ENCODE measurements at regions not wholly inside any gene's neighbourhood (a gene's known extent, or its start where the extent isn't known, plus 50 kb on each side); places are given as distances from the start of the nearest gene placed in this dataset.
"Not testable (repeated sequence)": the region's sequence is repeated elsewhere in the genome, so short reads cannot be mapped to it uniquely, and the experiment has no call there.

DNA sequence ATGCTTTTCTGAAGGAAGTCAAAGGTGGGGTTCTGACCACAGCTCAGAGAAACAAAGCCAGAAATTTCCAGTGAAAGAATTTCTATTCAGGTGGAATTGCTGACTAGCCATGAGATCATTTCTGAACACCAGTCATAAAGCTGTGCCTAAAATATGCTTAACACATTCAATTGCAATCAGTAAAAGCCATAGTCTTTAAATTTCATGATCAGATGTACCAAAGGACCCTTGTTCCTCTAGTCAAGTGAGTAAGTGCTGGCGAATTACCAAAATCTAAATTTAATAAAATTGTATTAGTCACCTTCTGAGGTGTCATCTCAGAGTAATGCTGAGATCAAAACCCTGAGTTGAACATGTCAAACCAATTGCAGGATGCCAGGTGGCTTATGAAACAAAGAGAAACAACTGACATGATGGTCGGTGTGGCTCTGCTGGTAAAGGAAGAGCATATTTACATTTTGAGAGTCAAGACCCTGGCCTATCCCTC lies 334.2 kb upstream of the CCNH start:
- DNase-seq (ENCODE audit: low spot score) = no peak

DNA sequence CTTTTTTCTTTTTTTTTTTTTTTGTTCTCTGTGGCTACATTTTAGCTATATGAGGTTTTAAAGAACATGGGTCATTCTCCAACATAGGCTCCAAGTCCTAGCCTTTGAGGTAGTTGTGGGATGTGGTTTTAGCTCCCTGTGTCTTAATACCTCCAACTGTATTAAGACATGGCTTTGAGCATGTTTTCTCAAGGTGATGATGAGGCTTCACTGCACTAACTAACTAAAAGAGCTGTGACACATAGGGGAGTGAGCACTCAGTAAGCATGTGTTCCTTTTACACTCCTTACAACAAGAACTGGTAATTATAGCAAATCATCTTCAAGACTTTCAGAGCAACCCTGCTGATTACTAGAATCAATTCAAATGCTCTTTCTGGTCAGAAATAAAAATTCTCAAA lies 333.6 kb upstream of the CCNH start:
- no peak for DNase-seq (ENCODE audit: low spot score)

DNA sequence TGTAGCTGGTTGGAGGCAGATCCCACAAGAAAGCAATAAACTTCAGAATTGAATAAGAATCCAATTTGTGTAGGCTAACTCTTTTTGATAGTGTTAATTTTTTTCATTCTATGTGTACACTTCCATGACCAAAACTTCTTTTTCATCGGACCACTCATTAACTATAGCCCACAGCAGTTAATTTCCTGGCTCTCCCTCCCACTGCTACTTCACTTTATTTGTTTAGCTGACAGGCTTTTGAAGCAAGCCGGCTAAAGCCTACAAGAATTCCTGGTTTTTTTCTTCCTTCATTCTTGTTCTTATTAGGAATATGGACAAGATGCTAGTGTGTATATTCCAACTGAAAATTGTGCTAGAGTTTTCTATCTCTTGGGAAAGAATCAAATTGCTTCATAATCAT lies 329.2 kb upstream of the CCNH start:
- DNase-seq (ENCODE audit: low spot score) = no peak

DNA sequence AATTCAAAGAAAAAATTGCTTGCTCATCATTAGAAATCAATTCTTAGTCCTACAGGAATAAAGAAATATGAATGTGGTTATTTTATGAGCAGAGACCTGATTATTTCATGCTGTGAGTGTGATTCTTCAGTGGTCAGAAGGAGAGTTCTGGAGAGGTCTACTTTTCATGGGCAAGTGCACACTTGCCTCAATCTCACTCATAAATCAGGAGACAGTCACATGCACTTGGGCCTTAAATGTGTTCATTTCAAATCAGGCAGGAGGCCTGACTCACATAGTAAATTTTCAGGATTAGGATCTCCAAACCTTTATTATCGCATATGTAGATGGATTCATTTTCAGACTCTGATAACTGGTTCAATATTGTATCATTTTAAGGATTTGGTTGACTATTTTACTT lies 323.2 kb upstream of the CCNH start:
- no peak for DNase-seq (ENCODE audit: low spot score)

DNA sequence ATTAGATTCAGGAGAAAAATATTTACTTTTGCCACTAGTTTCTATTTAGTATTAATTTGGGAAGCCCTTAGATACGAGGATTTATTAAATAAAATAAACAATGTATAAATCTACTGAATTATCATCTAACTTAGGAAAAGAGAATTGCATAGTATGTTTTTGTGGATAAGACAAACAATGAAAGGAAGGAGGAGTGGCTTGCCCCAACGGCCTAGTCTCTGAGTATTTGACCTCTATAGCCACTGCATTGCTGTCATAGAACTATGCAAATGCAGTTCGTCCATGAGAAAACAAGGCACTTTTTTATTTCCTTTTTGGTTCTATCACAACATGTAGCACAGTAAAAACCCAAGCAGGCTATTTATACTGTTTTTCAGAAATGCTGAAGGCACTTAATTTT lies 321.2 kb upstream of the CCNH start:
- DNase-seq (ENCODE audit: low spot score) = no peak

DNA sequence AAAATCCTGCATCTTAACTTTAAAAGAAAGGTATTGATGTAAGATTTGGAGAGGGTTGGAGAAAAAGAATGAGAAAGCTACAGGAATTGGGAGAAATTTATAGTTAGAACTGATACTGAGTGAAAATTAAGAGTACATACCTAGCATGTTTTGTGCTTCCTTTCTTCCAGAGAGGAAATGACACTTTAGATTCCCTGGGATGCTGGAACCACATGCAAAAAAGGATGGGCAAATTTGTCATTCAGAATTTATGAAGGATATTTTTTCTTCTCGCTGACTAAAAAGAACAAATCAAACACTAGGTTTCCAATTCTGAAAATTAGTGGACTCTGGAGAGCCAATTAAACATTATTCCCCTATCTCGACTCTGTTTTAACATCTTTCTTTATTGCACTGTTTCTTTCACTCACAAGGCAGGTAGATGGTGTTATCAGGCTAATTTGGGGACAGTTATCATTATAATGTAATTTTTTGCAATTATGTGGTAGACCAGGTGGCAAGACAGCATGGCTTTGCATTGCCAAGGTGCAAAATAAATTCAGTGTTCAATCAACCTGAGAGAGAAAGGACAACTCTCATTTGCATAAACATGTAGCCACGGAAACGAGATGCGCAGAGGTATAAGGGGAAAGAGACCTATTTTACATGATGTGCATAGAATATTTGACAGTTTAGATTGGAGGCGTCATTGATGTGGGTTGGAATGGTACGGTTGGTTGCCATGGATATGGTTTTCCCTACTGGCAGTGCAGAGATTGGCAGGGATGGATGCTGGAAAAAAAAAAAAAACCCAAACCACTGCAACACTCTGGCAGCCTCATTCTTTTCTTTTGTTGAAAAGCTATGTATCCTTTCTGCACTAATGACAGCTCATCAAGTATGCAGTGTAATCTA lies 320.4 kb upstream of the CCNH start:
- DNase-seq (ENCODE audit: low spot score) = no peak

DNA sequence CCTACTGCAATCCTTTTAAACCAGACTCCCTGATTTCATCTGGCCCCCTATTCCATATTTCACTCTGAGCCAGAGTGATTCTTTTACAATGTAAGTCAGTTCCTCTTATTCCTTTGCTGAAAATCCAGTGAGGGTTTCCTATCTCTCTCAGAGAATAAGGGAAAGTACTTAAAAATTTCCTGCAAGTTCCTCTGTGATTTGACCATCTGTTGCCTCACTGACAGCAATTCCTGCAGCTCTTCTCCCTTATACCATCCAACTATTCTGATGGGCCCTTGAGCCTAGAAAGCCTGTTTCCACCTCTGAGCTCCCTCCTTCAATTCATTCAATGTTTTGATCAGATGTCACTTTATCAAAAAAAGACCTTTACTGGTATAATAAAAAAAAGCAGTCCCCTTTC lies 317.1 kb upstream of the CCNH start:
- DNase-seq (ENCODE audit: low spot score) = no peak

DNA sequence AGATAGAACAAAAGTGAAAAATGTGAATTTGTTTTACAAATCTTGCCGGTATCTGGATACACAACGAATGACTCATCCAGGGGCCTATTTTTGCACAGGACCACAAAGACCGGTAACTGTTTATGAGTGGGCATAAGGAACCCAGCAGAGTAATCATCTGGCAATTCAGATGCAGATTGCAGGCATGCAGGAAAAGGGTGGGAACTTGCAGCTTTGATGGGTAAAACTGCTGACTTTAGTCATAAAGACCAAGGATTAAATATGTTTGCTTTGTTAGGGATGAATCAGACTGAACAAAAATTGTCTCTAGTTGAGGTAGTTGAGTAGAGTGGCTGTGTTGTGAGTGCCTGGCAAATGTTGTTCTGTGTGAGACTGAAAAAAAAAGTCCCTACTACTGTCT lies 309.6 kb upstream of the CCNH start:
- DNase-seq (ENCODE audit: low spot score) = no peak

DNA sequence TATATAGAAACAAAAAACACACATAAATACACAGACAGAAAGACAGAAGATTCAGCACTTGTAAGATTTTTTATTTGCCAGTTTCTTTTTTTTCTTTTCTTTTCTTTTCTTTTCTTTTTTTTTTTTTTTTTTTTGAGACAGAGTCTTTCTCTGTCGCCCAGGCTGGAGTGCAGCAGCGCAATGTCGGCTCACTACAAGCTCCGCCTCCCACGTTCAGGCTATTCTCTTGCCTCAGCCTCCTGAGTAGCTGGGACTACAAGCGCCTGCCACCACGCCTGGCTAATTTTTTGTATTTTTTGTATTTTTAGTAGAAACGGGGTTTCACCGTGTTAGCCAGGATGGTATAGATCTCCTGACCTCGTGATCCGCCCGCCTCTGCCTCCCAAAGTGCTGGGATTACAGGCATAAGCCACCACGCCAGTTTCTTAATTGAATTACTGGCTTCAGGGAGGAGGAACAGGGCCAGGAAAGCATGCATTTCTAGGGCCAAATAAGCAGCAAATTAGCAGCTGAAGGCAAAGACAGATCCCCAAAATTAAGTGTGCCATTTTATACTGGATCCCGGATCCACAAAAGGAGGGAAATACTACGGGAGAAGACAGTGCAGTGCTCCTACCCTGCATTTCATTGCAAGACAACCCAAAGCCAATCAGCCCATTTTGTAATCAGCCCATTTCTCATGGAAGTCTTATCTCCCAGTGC lies 305.6 kb upstream of the CCNH start:
- not testable (repeated sequence) for DNase-seq (ENCODE audit: low spot score)

DNA sequence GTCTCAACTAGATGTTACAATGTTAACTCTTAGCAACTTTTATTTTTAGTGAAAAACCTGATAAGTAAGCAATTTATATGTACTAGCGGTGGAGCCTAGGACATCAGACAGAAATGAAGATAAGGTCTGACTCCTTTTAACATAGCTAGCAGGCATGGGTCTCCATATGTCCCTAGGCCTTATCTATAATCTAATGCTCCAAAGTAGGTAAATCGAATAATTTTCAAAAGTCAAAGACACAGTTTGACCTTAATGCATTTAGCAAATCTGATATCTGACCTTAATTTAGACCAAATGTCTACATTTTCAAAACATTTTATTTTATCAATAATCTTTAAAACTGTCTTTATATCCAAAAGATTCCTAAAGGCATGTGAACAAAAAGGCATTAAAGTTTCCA lies 305.0 kb upstream of the CCNH start:
- DNase-seq (ENCODE audit: low spot score) = no peak

DNA sequence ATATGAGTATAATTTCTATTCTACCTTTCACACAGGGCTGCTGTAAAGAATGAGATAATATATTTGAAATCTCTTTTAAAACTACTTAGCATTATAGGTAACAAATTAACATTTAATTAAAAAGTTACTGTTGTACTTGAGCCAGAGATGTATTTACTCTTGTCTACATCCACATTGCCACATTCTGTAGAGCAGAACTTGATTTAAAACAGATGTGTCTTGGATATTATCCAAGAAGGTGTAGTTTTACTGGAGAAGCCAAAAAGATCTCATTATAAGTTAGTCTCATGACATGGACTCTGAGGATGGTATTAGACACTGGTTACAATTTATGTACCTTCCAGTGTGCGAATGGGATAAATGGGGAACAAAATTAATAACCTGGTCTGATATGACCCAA lies 293.1 kb upstream of the CCNH start:
- no peak for DNase-seq (ENCODE audit: low spot score)

DNA sequence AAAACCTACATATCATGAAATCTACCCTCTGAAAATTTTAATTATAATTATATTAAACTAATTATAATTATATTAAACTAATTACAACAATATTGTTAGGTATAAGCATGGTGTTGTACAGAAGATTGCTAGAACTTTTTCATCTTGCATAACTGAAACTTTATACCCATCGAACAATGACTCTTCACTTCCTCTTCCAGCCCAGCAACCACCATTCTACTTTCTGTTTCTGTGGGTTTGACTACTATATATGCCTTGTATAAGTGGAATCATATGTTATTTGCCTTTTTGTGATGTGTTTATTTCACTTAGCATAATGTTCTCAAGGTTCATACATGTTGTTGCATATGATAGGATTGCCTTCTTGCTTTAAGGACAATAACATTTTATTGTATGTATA lies 274.2 kb upstream of the CCNH start:
- DNase-seq (ENCODE audit: low spot score) = no peak

DNA sequence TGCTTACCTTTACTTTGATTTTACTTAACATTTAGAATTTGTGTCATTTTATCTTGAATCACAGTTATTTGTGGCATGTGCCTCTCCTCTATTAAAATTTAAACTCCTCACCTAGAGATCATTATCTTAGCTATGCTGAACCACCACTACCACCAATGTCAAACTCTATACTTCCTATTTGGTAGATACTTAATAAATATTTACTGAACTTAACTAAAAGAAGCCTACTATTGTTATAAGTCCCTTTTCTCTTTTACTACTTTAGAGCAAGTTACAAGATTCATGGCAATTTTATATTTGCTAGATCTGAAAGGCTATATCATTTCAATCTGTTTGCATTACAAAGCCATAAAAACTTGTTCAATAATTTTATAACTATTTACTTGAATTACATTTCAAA lies 273.3 kb upstream of the CCNH start:
- DNase-seq (ENCODE audit: low spot score) = no peak

DNA sequence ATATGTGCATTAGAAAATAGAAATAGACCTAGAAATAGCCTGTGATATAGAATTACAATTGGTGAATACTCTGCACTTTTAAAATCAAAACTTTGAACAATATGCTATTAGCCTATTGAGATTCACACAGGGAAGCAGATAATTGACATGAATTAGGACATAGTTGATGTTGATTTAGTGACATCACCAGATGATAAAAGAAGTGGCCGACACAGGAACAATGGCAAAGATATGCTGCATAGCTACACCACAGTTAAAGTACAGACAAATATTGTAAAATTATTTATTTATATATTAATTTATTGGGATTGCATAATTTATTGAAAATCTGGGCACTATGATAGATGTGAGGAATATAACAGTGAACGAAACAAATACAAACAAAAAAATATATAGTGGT lies 261.5 kb upstream of the CCNH start:
- DNase-seq (ENCODE audit: low spot score) = no peak

DNA sequence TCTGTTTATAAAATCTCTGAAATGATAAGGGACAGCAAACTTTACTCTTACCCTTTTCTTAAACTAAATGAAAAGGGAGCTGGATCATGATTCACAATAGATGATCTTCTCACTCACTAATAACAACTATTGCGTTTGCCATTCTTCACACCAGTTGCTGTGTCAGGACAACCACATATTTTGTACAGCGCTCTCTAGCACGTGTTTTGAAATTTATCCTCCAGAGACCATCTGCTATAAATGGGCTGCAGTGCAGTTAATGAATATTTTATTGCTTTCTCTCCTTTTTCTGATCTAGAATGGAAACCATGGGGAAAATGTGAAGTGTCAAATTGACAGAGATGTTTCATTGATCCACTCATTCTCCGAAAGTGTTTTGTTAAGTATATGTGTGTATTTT lies 258.4 kb upstream of the CCNH start:
- DNase-seq (ENCODE audit: low spot score) = no peak

DNA sequence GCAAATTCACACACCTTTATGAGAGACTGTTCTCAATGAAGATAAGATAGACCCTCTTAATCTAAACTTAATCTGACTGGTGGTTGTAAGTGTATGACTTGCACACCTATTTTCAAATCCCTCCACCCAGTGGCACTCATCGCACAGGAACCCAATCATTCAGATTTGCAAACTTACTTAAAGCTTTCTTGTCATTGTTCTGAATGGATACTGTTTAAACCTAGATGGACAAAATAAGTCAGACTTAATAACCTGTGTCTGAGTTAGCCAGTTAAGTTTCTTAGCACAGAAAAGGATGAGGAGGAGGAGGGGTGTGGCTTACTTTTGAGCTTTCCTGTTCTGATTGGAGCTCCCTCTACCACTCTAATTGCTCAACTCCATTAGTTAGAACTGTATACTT lies 252.4 kb upstream of the CCNH start:
- DNase-seq (ENCODE audit: low spot score) = no peak

DNA sequence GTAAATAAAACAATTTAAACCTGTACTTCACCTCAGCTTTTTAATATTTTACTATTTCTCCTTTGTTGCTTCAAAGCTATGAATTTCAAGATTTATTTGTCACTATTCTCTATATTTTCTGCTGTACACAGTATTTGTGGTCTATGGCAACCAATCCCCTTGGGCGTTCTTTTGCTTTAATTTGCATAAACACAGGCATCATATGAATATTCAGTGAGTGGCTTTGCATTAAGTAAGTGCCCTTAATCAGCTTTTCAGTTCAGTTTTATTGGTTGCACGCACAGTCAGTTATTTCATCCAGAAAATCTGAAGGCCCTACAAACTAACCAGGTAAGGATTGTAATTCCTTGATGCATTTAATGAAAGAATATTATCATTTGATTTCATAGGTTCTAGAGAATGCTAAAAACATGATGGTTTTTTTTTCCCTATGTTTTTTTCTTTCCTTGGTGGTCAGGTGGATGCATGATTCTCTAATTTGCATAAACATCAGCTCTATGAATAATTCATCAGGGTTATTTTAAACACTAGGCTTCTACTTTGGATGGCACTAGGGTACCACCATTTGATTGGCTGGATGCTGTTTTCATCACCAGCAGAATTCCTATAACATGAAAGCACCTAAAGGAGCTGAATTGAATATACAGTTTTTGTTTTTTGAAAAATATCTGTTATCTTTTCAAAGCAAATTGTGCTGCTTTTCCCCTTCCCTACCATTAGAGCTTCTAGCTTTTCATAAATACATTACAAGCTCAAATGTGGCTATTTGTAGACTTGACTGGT lies 249.2 kb upstream of the CCNH start:
- DNase-seq (ENCODE audit: low spot score) = no peak

DNA sequence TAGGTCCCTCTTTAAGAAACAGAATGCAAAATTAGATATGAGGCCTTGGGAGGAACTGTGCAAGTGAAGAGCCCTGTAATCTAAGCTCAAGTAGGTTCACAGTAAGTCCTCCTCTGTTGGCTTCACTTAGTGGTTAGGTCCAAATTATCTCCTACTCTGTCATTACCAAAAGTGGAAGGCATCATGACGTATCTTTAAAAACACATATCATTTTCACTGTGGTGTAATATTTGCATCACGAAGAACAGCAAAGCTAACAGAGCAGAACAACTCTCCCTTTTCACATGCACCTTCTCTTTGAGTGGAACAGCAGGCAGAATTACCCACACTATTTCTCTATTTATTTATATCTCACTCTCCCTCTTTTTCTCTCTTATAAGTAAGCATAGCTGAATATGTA lies 240.5 kb upstream of the CCNH start:
- DNase-seq (ENCODE audit: low spot score) = no peak

DNA sequence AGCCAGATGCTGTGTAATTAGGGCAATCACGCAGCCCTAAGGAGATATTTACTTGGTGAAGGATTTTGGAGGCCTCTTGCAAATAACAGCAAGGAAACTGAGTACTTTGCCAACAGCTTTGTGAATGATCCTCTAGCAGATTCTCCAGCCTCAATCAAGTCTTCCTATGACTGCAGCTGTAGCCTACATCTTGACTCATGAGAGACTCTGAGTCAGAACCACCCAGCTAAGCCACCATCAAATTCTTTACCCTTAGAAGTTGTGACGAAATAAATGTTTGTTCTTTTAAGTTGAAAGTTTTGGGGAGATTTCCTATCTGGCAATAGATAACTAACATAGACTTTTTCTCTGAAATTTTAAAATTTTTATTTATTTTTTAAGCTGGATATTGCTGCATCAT lies 237.6 kb upstream of the CCNH start:
- no peak for DNase-seq (ENCODE audit: low spot score)

DNA sequence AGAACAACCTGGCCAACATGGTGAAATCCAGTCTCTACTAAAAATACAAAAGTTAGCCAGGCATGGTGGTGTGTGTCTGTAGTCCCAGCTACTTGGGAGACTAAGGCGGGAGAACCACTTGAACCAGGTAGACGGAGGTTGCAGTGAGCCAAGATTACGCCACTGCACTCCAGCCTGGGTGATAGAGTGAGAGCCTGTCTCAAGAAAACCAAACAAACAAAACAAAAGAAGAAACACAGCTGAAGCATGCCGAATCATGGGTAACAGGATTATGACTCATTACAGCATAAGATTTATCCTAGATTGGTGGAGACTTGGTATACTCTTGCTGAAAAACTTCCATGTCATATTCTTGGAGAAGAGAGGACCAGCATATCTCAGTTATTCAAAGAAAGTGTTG lies 236.7 kb upstream of the CCNH start:
- no peak for DNase-seq (ENCODE audit: low spot score)

DNA sequence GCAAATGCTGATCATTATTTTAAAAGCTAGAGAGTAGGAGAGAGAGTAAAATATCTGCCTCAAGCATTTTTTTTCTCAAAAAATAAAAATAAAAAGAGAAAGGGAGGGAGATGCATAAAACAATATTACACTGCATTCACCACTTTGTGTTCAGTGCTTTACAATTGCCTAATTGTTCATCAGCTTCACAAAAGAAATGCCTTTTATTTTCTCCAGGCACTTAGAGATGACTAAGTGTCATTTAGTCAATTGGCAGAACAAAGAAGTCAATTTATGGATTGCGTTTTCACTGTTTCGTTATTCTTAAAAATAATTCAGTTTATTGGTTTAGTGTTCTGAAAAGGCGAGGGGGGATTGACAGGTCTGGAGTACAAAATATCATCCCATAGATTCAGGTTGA lies 232.5 kb upstream of the CCNH start:
- no peak for DNase-seq (ENCODE audit: low spot score)

DNA sequence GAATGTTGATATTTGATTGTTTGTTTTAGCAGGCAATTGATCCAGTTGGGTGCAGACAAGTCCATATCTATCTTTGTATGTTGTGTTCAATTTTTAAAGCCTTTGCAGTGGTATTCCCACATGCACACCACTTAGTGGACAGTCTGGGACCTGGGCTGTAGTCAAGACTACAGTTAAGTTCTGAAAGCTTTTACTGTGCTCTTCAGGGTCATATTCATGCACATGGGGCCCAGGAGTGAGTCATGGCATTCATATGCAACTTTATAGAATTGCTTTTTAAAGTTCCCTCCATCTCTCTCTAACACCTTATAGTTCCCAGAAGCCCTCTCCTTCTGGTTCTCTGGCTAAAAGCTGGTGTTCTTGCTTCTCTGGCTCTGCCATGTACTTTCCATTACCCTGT lies 228.2 kb upstream of the CCNH start:
- DNase-seq (ENCODE audit: low spot score) = no peak

DNA sequence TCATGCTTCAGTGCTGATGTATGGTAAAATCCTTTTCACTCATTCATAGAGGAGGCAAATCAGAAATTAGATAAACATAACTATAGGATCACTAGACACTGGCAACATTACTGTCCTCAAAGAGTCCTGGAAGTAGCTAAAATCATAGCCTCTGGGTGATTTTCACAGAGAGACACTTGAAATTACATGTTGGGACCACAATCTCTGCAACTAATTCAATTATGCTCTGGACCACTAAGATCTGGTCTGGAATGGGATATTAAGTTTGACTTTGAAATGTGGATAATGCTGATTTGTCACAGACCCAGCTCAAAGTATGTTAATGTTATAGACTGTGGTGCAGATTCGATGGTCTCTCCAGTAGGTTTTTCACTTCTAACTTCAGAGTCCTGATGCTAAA lies 214.6 kb upstream of the CCNH start:
- no peak for DNase-seq (ENCODE audit: low spot score)
